HG03457 (cell line): ENCODE measurements at regions not wholly inside any gene's neighbourhood (a gene's known extent, or its start where the extent isn't known, plus 50 kb on each side); places are given as distances from the start of the nearest gene placed in this dataset.
A peak's percentile ranks its signal among the peaks of the same experiment; 100 is the strongest.

ENCODE experiments used
- ATAC-seq: cut with Tn5 transposase; IDR thresholded peaks from one replicate; pipeline ENCODE4 v1.9.1; 2021; ENCODE audit warnings: moderate number of reproducible peaks; ENCODE audit not compliant: unreplicated experiment

DNA sequence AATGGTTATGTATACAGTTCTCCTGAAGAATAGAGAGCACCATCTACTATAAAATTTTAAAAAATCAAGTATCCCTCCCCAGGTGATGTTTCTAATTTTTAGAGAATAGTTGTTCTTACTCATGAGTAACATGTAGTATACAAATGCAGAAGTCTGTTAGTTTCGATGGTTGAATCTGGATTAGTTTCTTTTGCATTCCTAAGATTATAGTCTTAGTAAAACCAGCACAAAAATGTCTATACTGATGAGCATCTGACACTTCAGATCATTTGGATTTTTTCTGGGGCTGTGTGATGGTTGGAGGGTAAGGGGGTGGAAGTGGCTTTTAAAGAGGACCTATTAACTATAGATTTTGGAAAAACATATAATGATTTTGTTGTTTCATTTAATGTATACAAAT is 167.3 kb upstream of the SGO1 start:
- no peak for ATAC-seq

DNA sequence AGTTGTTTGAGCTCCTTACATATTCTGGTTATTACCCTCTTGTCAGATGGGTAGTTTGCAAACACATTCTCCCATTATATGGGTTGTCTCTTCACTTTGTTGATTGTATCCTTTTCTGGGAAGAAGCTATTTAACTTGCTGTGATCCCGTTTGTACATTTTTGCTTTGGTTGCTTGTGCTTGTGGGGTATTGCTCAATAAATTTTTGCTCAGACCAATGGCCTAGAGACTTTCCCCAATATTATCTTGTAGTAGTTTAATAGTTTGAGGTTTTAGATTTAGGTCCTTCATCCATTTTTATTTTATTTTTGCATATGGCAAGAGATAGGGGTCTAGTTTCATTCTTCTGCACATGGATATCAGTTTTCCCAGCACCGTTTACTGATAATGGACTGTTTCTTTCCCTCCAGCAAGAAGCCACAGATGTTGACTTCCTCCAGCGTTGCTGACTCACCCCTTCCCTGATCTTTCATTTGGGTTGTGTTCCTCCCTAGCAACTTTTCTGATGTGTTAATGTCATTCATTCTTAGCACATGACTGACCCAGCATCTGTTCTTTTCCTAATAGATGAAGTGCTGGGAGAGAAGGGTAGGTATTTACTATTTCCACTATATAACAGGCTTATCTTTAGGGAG is 166.7 kb upstream of the SGO1 start:
- no peak for ATAC-seq

GRCh38 chr3:20350449-20350848 is 164.4 kb upstream of the SGO1 start:
- no peak for ATAC-seq

GRCh38 chr3:20346916-20347315 is 160.9 kb upstream of the SGO1 start:
- no peak for ATAC-seq

- ATAC-seq = no peak
These were observed 160.4 kb upstream of the SGO1 start for GRCh38 chr3:20346369-20346768.

DNA sequence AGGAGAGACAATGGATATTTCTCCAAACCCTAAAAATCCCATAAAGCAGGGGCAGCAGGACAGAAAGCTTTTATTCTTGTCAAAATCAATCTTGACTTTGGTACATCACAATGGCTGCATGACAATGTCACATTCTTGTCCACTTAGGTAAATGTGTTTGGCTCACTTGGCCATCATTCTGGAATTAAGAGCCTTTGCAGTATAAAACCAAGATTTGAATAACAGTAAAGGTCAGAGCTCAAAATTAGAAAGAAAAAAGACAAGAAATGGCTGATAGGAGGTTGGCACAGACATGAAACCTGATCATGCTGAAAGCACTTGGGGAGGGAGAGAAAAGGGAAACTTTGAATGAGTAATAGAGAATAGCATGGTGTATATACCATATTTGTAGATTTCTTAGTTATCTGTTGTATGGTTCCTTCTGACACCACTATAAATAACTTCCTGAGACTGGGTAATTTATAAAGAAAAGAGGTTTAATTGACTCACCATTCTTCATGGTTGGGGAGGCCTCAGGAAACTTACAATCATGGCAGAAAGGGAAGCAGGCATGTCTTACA is 158.5 kb upstream of the SGO1 start:
- no peak for ATAC-seq

DNA sequence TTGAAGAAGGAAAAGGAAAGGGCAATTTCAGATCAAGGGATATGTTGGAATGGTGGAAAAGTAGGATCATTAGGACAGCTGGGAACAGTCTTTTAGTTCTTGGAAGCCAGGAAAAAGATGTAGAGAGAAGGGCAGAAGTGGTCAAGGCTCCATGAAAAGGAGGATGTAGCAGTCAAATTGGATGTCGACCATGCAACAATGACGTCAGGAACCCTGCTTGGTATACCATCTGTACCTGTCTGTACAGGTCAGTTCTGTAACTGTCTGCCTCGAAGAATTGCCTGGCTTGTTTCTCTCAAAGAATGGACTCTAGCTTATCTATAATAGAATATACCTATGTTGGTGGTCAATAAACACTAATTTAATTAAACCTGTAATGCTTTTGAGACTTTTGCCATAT is 157.8 kb upstream of the SGO1 start:
- no peak for ATAC-seq

DNA sequence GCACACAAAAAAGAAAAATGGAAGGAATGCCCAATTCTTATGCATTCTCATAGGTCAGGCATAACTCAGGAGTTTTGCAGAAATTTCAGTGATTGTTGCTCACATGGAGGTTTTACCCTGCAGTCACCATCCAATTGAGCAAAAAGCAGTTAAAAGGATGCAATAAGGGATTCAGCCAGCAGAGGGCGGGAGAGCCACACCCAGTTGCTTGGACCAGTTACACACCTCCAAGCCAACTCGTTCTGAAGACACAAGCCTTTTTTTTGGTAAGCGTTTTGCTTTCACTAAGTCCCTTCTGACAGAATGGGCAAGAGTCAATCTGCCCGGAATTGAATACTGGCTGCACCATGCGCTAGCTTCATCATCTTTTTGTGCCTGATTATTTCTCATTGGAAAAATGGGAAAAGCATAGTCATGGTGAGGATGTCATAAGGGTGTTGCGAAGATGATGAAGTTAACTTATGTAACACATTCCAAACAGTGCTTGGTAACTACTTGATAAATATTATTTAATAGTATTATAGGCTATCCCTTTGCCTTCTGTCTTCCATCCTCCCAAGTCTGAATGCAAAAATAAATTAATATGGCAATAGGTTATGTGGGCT is 154.4 kb upstream of the SGO1 start:
- peak; percentile 80 for ATAC-seq

DNA sequence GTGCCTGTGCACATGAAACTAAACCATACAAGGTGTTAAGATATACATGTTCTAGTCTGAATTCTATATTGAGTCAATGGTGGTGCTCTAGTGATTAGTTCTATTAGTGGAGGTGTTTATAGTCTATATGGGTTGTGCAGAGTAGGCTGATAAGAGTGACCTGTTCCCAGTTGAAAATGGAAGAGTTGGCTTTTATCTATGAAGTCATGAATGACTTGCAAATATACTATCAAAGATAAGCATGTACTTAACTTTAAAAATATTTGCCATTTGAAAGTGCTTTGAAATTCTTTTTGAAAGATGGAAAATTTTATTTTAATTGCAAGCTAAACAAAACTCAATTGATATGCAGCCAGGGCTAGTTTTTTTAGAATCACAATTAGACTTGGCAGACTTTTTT is 150.6 kb upstream of the SGO1 start:
- no peak for ATAC-seq

DNA sequence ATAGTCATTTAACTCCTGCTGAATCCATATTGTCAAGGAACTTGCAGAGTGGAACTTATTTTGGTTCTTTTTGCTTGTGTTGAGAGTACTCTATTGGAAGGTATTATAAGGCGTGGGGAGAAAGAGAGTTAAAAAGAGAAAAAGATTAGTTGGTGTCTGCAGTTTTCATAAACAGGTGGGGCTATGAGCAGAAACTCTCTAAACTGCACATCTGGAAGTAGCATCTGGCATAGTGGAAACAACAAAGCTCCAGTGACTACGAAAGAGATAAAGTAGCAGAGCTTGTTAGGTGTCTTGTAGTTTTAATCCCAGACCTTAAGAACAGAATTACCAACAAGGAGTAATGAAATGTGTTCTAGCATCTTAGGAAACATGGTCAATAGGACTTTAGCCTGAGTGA is 148.8 kb upstream of the SGO1 start:
- no peak for ATAC-seq

GRCh38 chr3:20327889-20328288 is 141.9 kb upstream of the SGO1 start:
- no peak for ATAC-seq

- no peak for ATAC-seq
These were observed 140.5 kb upstream of the SGO1 start for GRCh38 chr3:20326541-20326940.

DNA sequence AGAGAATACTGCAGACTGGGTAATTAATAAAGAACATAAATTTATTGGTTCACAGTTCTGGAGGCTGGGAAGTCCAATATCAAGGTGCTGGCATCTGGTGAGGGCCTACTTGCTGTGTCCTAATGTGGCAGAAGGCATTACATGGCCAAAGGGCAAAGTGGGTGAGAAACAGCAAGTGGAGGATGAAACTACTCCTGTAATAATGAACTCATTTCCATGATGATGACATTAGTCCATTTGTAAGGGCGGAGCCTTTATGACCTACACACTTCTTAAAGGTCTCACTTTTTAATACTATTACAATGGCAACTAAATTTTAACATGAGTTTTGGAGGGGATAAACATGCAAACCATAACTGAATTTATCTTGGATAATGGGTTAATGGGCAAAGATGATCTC is 139.6 kb upstream of the SGO1 start:
- no peak for ATAC-seq

DNA sequence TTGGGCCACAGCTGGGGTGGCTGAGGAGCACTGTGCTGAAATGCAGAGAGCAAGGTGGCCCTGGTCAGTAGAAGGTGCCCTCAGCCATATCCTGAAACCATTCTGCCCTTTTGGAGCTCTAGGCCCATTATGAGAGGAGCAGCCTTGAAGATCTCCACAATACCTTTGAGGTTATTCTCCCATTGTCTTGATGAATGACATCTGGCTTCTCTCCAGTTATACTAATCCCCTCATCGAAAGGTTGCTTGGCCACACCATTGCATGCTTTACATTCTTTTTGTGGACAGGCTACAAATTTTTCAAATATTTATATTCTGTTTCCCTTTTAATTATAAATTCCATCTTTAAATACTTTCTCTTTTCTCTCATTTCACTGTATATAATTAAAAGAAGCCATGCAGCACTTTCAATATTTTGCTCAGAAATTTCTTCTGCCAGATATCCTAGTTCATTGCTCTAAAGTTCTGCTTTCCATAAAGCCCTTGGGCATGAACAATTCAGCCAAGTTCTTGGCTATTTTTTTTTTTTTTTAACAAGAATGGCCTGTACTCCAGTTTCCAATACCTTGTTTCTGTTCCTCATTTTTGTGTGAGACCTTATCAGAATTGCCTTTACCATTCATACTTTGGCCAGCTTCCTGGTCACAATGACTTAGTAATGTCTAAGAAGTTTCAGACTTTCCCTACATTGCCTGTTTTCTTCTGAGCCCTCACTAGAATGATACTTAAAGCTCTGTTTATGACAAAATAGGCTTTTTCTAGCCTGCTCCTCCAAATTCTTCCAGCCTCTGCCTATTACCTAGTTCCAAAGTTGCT is 138.9 kb upstream of the SGO1 start:
- ATAC-seq = peak; percentile 99

DNA sequence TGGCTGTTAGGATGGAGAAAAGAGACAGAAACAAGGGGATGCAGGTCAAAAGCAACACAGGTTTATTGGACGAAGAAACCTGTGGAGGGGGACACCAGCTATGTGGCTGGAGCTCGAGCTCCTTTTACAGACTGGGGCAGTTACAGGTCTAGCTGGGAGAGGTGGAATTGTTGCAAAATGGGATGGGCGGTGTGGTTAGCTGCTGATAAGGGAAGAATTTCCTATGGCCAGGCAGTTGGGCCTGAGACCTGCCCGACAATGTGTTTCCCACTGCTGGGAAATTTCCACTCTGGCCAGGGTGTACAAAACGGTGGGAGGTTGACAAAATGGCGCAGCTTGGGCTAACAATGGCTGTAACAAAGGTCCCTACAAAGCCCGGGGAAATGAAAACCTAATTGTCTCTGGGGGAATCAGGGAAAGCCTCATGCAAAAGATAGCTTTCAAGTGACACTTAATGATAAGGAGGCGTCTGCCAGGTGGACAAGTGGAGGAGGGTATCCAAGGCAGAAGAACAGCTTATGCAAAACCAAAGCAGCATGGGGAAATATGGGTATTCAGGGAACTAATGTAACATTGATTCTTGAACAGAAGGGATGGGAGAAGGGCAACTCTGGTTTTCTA is 137.4 kb upstream of the SGO1 start:
- no peak for ATAC-seq

- no peak for ATAC-seq
These were observed 136.1 kb upstream of the SGO1 start for GRCh38 chr3:20322085-20322484.

- ATAC-seq = no peak
These were observed 135.5 kb upstream of the SGO1 start for GRCh38 chr3:20321391-20322047.

GRCh38 chr3:20320489-20320888 is 134.5 kb upstream of the SGO1 start:
- no peak for ATAC-seq

DNA sequence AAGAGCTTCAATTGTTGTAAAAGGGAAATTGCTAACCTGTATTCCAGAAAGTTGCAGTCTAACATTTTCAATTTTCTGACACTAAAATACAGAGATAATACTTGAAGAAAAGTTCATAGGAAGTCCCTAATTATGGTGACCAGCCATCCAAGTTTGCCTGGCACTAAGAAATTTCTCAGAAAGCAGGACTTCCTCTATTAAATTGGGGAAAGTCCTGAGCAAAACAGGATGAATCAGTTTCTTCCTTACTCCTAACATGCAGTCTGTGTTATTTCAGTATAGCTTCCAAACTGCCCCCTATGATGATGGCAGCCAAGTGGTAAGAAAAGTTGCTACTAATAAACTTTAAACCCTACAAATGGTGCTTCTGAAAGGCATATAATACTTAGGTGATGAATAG is 133.5 kb upstream of the SGO1 start:
- no peak for ATAC-seq

GRCh38 chr3:20317616-20318015 is 131.6 kb upstream of the SGO1 start:
- no peak for ATAC-seq

- no peak for ATAC-seq
These were observed 130.2 kb upstream of the SGO1 start for GRCh38 chr3:20316238-20316637.
